NCI-H1048 (cell line): ENCODE measurements at regions not wholly inside any gene's neighbourhood (a gene's known extent, or its start where the extent isn't known, plus 50 kb on each side); places are given as distances from the start of the nearest gene placed in this dataset.
"Not testable (repeated sequence)": the region's sequence is repeated elsewhere in the genome, so short reads cannot be mapped to it uniquely, and the experiment has no call there.

Source experiments
- DNase-seq: peaks from one replicate; lab custom pipeline; 2025; lab: John Stamatoyannopoulos, UW

DNA sequence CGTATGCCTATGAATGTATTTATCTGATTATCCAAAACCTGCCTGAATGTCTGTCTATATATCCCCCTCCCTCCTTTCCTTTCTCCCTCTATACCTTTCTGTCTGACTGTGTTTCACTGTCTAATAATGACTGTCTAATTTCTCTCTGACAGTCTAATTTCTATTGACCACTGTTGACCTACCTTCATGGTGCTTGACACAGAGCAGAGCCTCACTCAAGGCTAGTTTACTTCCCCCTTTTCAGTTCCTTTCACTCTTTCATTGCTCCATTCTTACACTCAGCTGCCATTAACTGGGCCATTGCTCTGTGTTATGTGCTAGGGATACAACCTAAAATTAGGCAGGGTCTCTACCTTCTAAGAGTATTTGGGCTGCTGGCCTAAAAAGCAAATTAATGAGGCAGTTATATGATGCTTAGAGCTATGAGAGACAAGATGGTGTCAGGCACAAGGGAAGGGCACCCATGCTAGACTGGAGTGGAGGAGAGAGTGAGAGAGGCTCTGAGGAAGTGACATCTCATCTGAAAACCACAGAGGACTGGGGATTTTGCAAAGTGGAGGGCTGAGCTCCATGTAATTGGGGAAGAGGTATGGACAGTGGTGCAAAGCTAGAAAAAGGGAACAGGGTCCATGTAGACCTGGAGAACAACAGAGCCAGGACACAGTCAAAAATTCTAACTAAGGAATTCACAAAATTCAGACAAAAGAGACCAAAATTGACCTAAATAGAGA, 348.6 kb upstream of the CHRNA7 start:
- DNase-seq = not testable (repeated sequence)

- not testable (repeated sequence) for DNase-seq
Observed at GRCh38 chr15:31687088-31687487, 343.2 kb upstream of the CHRNA7 start.

- not testable (repeated sequence) for DNase-seq
Observed at GRCh38 chr15:31696509-31696908, 333.8 kb upstream of the CHRNA7 start.

DNA sequence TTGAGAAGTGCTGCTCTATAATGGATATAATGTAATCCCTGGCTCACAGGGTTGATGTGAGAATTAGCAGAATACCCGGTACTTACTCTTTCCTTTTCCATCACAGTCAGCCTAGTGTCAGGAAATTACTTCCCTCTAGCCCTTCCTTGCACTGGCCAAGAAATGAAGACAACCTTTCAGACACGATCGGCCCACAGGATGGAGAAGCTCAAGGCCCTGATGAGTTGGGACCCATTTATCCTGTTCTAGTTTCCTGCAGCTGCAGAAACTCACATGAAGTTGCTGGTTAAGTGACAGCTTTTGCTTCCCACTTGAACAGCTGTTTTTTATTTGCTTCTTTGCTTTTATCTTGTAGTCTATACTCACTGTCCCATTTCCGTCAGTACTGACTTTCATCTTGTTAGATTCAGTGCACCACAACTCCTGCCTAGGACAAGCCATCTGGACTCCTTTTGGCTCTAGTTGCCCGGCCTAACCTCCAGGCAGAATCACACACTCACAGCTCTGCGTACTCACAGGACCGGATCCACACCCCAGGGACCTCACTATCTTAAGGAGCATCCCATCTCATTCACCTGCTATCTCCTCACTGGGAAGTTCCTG, 325.1 kb upstream of the CHRNA7 start:
- DNase-seq = not testable (repeated sequence)

- not testable (repeated sequence) for DNase-seq
Observed at GRCh38 chr15:31707944-31708702, 322.2 kb upstream of the CHRNA7 start.

- DNase-seq = not testable (repeated sequence)
Observed at GRCh38 chr15:31708703-31709327, 321.5 kb upstream of the CHRNA7 start.

- DNase-seq = not testable (repeated sequence)
Observed at GRCh38 chr15:31709479-31709878, 320.8 kb upstream of the CHRNA7 start.

DNA sequence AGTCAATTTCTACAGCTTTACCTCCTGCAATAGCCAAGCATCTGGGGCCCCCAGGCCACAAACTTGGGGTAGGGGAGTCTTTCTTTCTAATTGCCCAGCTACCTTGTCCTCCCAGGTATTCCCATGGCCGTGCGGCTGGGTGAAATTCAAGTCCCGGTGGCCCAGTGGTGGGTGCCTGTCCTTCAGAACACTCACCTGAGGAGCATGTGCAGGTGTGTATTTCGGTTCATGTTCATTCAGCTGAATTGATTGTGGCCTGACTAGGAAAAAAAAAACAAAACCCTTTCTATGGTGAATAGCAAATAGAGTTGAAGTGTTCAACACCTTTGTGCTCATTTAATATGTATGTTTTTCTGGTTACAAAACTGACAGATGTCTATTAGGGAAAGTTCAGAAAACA, 319.5 kb upstream of the CHRNA7 start:
- not testable (repeated sequence) for DNase-seq

GRCh38 chr15:31715208-31715607, 315.1 kb upstream of the CHRNA7 start:
- DNase-seq = not testable (repeated sequence)

DNA sequence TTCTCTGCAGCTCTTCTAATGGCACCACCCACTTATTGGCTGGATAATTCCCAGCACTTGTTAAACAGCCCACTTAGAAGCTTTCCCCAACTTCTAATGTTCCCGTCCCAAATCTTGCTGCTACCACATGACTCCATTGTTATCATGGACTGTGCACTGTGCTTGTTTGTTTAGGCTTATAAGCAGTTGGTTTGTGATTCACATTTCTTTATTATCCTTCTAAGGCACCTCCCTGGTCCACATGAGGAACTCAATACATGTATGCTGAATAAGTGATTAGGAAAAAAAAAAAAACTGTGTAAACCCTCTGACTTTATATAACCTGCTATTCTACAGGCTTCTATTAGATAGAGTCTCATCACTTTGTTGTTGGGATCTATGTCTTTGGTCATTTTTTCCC, 311.7 kb upstream of the CHRNA7 start:
- not testable (repeated sequence) for DNase-seq

DNA sequence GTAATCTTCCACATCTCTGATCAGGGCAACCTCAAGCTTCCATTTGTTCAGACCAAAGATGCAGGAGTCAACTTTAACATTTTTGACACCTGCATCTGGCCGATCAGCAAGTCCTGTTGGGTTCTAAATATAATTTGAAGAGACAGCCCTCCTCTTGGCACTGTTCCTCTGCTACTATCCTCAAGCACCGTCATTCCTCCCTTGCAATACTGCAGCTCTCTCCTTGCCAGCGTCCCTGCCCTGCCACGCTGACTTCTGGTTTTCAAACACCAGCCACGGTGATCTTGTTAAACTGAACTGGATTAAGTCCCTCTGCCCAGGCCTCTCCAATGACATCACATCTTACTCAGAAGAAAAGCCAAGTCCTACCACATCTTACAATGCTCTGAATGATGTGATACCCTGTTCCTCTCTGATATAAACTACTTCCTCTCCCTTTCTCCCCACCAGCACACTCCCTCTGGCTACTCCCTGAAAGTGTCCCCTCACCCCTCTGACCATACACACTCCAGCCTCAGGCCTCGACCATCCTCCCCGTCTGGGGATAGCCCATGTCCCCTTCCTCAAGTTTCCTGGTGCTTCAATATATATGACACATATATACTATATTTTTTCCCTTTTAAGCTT, 310.8 kb upstream of the CHRNA7 start:
- not testable (repeated sequence) for DNase-seq

- DNase-seq = not testable (repeated sequence)
Observed at GRCh38 chr15:31723019-31723418, 307.3 kb upstream of the CHRNA7 start.

DNA sequence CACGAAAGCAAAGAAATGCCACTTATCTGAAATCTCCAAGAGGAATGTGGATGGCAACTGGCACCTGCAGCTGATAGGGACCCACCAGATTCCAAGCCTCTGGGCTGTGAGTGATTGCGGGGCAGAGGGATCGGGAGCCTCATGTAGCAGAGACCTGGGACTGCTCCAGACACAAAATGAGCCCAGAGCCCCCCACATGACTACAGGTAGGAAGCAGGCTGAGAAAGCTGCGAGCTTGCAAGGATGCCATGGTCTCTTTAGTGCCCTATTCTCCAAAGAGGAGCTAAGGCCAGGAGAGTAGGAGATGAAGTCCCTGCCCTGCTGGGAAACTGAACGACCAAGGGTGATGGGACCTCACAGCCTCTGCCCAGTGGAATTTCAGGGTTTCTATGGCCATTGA, 305.4 kb upstream of the CHRNA7 start:
- DNase-seq = not testable (repeated sequence)

GRCh38 chr15:31725619-31726018, 304.7 kb upstream of the CHRNA7 start:
- not testable (repeated sequence) for DNase-seq

GRCh38 chr15:31727612-31728011, 302.7 kb upstream of the CHRNA7 start:
- DNase-seq = no peak

DNA sequence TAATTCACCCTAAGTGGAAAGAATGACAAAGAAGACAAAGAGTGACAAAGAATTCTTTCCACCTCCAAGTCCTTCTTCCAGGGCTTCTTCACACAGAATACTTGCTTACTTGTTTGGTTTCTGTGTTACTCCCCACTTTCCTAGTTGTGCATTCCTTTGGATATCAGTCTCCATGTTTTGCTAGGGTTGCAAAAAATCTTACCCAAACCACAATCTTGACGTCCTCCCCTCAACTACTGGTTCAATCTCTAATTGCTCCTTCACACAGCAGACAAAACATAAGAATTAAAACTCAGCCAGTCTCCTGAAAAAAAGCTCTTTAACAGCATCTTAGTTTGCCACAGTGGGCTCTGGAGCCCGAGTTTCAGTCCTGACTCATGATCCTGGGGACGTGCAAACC, 297.6 kb upstream of the CHRNA7 start:
- no peak for DNase-seq

DNA sequence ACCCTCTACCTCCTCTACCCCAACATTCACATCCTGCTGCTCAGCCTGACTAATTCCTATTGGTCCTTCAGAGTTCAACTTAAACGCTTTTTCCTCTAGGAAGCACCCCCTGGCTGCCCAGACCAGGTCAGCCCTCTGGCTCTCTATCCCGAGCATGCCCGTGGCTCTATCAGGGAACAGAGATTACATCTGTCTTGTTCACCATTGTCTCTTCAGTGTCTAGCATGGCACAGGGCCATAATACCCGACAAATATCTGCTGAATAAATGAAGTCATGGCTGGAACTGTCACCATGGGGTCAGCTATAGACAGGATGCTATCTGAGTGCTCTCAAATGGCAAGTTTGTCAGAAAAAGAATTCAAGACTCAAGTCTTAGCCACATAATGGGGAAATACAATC, 296.9 kb upstream of the CHRNA7 start:
- no peak for DNase-seq

- DNase-seq = no peak
Observed at GRCh38 chr15:31740203-31740602, 290.1 kb upstream of the CHRNA7 start.

GRCh38 chr15:31745841-31746240, 284.5 kb upstream of the CHRNA7 start:
- no peak for DNase-seq

GRCh38 chr15:31752065-31752762, 278.1 kb upstream of the CHRNA7 start:
- DNase-seq = no peak

DNA sequence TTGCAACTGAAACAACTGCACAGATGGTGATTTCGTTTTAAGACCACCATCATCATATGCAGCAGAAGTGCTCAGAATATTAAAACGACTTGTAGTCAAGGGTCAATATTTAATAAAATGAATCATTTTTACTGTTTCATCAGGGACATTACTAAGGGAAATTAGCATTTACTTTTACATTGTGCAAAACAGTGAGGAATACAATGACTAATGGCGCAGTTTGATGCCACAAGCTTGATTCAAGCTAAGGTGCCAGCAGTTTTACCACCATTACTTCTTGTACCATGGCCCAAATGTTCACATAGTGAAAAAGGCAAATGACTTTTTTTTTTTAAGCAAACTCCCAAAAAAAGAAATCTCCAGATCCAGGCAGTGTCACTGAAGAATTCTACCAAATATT, 277.4 kb upstream of the CHRNA7 start:
- DNase-seq = no peak
